Osteocyte (in vitro differentiated cells): ENCODE measurements at regions not wholly inside any gene's neighbourhood (a gene's known extent, or its start where the extent isn't known, plus 50 kb on each side); places are given as distances from the start of the nearest gene placed in this dataset.

ENCODE experiments used
- DNase-seq: peaks from one replicate; pipeline ENCODE4 v3.0.0; 2021; ENCODE audit warnings: mixed read lengths; ENCODE audit not compliant: unreplicated experiment; ENCODE audit errors: extremely low spot score
- H3K27ac Mint-ChIP-seq: one replicate; pipeline ENCODE4 v1.8.0; 2021; ENCODE audit warnings: mild to moderate bottlenecking, mixed read lengths; ENCODE audit not compliant: unreplicated experiment
- H3K27me3 Mint-ChIP-seq: one replicate; pipeline ENCODE4 v1.8.0; 2021; ENCODE audit warnings: mixed read lengths; ENCODE audit not compliant: unreplicated experiment
- H3K36me3 Mint-ChIP-seq: one replicate; pipeline ENCODE4 v1.8.0; 2021; ENCODE audit warnings: mixed read lengths; ENCODE audit not compliant: unreplicated experiment
- H3K4me1 Mint-ChIP-seq: one replicate; pipeline ENCODE4 v1.8.0; 2021; ENCODE audit warnings: mixed read lengths; ENCODE audit not compliant: unreplicated experiment
- H3K4me3 Mint-ChIP-seq: one replicate; pipeline ENCODE4 v1.8.0; 2021; ENCODE audit warnings: mild to moderate bottlenecking, moderate library complexity, mixed read lengths; ENCODE audit not compliant: unreplicated experiment
- H3K9me3 Mint-ChIP-seq: one replicate; pipeline ENCODE4 v1.8.0; 2021; ENCODE audit warnings: mixed read lengths; ENCODE audit not compliant: unreplicated experiment
- CTCF ChIP-seq: fragments of 200-600 bp; sonication (generic); IDR thresholded peaks from 2 replicates; pipeline ENCODE4 v1.5.0; 2021; ENCODE audit warnings: antibody characterized with exemption, mild to moderate bottlenecking, moderate library complexity

- Mint-ChIP-seq H3K36me3 (no peaks in the 10 kb centered on the region), H3K27ac (no peak overlapping the region), H3K27me3 (no peaks in the 10 kb centered on the region), H3K9me3 (no peaks in the 10 kb centered on the region), H3K4me1 (no peaks in the 10 kb centered on the region), H3K4me3 (no peak overlapping the region)
- TF ChIP-seq CTCF = no peak
- no peak for DNase-seq
These were observed 339.1 kb upstream of the CCNH start for GRCh38 chr5:87751824-87752223.

- Mint-ChIP-seq H3K27ac (no peak overlapping the region), H3K9me3 (no peaks in the 10 kb centered on the region), H3K36me3 (no peaks in the 10 kb centered on the region), H3K27me3 (no peaks in the 10 kb centered on the region), H3K4me1 (no peaks in the 10 kb centered on the region), H3K4me3 (no peak overlapping the region)
- no peak for DNase-seq
- no peak for TF ChIP-seq CTCF
These were observed 334.2 kb upstream of the CCNH start for GRCh38 chr5:87746891-87747377.

GRCh38 chr5:87746341-87746740, 333.6 kb upstream of the CCNH start:
- H3K27me3 Mint-ChIP-seq = no peaks in the 10 kb centered on the region
- no peaks in the 10 kb centered on the region for H3K36me3 Mint-ChIP-seq
- no peak overlapping the region for H3K4me3 Mint-ChIP-seq
- H3K4me1 Mint-ChIP-seq = no peaks in the 10 kb centered on the region
- H3K27ac Mint-ChIP-seq = no peak overlapping the region
- no peaks in the 10 kb centered on the region for H3K9me3 Mint-ChIP-seq
- no peak for DNase-seq
- no peak for TF ChIP-seq CTCF

- Mint-ChIP-seq H3K27me3 (no peaks in the 10 kb centered on the region), H3K27ac (no peak overlapping the region), H3K36me3 (no peaks in the 10 kb centered on the region), H3K4me3 (no peak overlapping the region), H3K9me3 (no peaks in the 10 kb centered on the region), H3K4me1 (no peaks in the 10 kb centered on the region)
- TF ChIP-seq CTCF = no peak
- DNase-seq = no peak
These were observed 329.2 kb upstream of the CCNH start for GRCh38 chr5:87741881-87742280.

GRCh38 chr5:87735923-87736322, 323.2 kb upstream of the CCNH start:
- H3K27me3 Mint-ChIP-seq = no peaks in the 10 kb centered on the region
- no peaks in the 10 kb centered on the region for H3K36me3 Mint-ChIP-seq
- TF ChIP-seq CTCF = no peak
- no peaks in the 10 kb centered on the region for H3K9me3 Mint-ChIP-seq
- no peak overlapping the region for H3K27ac Mint-ChIP-seq
- H3K4me1 Mint-ChIP-seq = no peaks in the 10 kb centered on the region
- no peak for DNase-seq
- H3K4me3 Mint-ChIP-seq = no peak overlapping the region
